SKM-1 treated with dmso at 0.1 percent for 144 hours (cell line): ENCODE measurements at regions not wholly inside any gene's neighbourhood (a gene's known extent, or its start where the extent isn't known, plus 50 kb on each side); places are given as distances from the start of the nearest gene placed in this dataset.

Source experiments
- DNase-seq: peaks from one replicate; lab custom pipeline; 2025; ENCODE audit not compliant: unreplicated experiment; lab: John Stamatoyannopoulos, UW

GRCh38 chr13:57224414-57224813 is 57.4 kb downstream of the PRR20E start:
- no peak for DNase-seq

- DNase-seq, result no peak
Observed at GRCh38 chr13:57250472-57250871, 83.5 kb downstream of the PRR20E start.

GRCh38 chr13:57253551-57253950 is 86.6 kb downstream of the PRR20E start:
- no peak for DNase-seq

GRCh38 chr13:57264965-57265364 is 98.0 kb downstream of the PRR20E start:
- DNase-seq, result no peak

- DNase-seq, result no peak
Observed at GRCh38 chr13:57270493-57270892, 103.5 kb downstream of the PRR20E start.

GRCh38 chr13:57286511-57287098 is 119.6 kb downstream of the PRR20E start:
- no peak for DNase-seq

- DNase-seq, result no peak
Observed at GRCh38 chr13:57302604-57303003, 135.6 kb downstream of the PRR20E start.

GRCh38 chr13:57311009-57311586 is 144.1 kb downstream of the PRR20E start:
- no peak for DNase-seq

- DNase-seq, result no peak
Observed at GRCh38 chr13:57314897-57315520, 148.0 kb downstream of the PRR20E start.

- DNase-seq, result no peak
Observed at GRCh38 chr13:57326532-57326931, 159.5 kb downstream of the PRR20E start.

GRCh38 chr13:57340878-57341277 is 173.9 kb downstream of the PRR20E start:
- no peak for DNase-seq

- no peak for DNase-seq
Observed at GRCh38 chr13:57345526-57345925, 178.5 kb downstream of the PRR20E start.

- DNase-seq, result no peak
Observed at GRCh38 chr13:57346786-57347185, 179.8 kb downstream of the PRR20E start.

GRCh38 chr13:57352114-57352513 is 185.1 kb downstream of the PRR20E start:
- DNase-seq, result no peak

- DNase-seq, result no peak
Observed at GRCh38 chr13:57353831-57354230, 186.8 kb downstream of the PRR20E start.

GRCh38 chr13:57375876-57376275 is 208.9 kb downstream of the PRR20E start:
- no peak for DNase-seq

- DNase-seq, result no peak
Observed at GRCh38 chr13:57408312-57408711, 223.2 kb upstream of the PCDH17 start.

- no peak for DNase-seq
Observed at GRCh38 chr13:57409121-57409520, 222.4 kb upstream of the PCDH17 start.

- no peak for DNase-seq
Observed at GRCh38 chr13:57409656-57410055, 221.9 kb upstream of the PCDH17 start.

GRCh38 chr13:57418067-57418677 is 213.4 kb upstream of the PCDH17 start:
- DNase-seq, result no peak

- no peak for DNase-seq
Observed at GRCh38 chr13:57424379-57424778, 207.2 kb upstream of the PCDH17 start.

GRCh38 chr13:57425531-57425930 is 206.0 kb upstream of the PCDH17 start:
- no peak for DNase-seq
